Left ventricle myocardium inferior (tissue), 1 donor: ENCODE measurements at regions not wholly inside any gene's neighbourhood (a gene's known extent, or its start where the extent isn't known, plus 50 kb on each side); places are given as distances from the start of the nearest gene placed in this dataset.
A peak's percentile ranks its signal among the peaks of the same experiment; 100 is the strongest.
"Not testable (repeated sequence)": the region's sequence is repeated elsewhere in the genome, so short reads cannot be mapped to it uniquely, and the experiment has no call there.

Experiments
- DNase-seq: peaks from one replicate; pipeline ENCODE4 v3.0.0-alpha.2; 2020
- H3K27ac ChIP-seq: fragments of 200-600 bp; replicated peaks from 2 replicates; pipeline ENCODE4 v1.8.0; 2021
- H3K27me3 ChIP-seq: fragments of 200-600 bp; 2 replicates; pipeline ENCODE4 v1.8.0; 2021; ENCODE audit warnings: low read depth
- H3K36me3 ChIP-seq: fragments of 200-600 bp; 2 replicates; pipeline ENCODE4 v1.8.0; 2021
- H3K4me1 ChIP-seq: fragments of 200-600 bp; 2 replicates; pipeline ENCODE4 v1.8.0; 2021
- H3K4me3 ChIP-seq: fragments of 200-600 bp; 2 replicates; pipeline ENCODE4 v1.8.0; 2021; ENCODE audit warnings: mild to moderate bottlenecking, moderate library complexity
- H3K9me3 ChIP-seq: fragments of 200-600 bp; replicated peaks from 2 replicates; pipeline ENCODE4 v1.8.0; 2021
- intact Hi-C: fragments of 100-400 bp; cut with micrococcal nuclease; formaldehyde crosslinking; loops from one replicate; pipeline ENCODE4 v1.11.0; 2022
- TF ChIP-seq, protein P1 (sequence below): fragments of 200-600 bp; IDR thresholded peaks from 2 replicates; pipeline ENCODE4 v1.8.0; 2021; ENCODE audit warnings: antibody characterized with exemption, mild to moderate bottlenecking, borderline replicate concordance
- donor health status: DM: no; HTN: yes; CAD: no; lungs with severe emphysema.

DNA sequence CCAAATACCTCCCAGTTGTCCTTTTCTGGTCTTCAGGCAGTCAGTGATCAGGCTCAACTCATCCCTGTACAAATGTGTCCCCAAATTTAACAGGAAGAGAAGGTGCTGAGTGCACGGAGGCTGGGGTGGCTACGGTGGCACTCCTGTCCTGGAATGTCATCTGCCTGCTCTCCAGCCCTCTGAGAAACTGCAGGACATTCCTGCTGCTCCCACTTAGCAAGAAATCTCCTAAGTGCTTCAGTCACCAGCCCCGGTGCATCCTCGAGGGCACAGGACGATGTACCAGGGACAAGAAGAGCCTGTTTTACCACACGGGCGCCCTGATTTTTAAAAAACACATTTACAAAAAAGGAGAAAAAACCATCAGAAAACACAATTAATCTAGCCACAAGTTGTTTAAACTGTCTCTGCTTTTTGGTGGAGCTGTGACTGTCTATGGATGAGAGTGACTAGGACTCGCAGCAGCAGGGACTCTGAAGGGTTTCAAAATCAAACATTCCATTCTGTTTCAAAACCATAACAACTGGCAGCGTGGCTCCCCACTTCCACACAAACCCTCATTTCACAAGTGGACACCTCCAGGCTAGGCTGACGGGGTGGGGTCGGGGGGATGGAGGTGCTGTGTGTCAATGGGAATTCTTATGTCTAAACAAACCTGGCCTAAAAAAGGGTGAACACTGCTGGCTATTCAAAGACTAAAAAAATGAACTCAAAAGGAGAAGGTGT is 65.3 kb upstream of the CNEP1R1 start:
- TF ChIP-seq, protein P1, sequence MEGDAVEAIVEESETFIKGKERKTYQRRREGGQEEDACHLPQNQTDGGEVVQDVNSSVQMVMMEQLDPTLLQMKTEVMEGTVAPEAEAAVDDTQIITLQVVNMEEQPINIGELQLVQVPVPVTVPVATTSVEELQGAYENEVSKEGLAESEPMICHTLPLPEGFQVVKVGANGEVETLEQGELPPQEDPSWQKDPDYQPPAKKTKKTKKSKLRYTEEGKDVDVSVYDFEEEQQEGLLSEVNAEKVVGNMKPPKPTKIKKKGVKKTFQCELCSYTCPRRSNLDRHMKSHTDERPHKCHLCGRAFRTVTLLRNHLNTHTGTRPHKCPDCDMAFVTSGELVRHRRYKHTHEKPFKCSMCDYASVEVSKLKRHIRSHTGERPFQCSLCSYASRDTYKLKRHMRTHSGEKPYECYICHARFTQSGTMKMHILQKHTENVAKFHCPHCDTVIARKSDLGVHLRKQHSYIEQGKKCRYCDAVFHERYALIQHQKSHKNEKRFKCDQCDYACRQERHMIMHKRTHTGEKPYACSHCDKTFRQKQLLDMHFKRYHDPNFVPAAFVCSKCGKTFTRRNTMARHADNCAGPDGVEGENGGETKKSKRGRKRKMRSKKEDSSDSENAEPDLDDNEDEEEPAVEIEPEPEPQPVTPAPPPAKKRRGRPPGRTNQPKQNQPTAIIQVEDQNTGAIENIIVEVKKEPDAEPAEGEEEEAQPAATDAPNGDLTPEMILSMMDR: no peak
- Histone ChIP-seq H3K27me3 (peaks cover 24% of the 10 kb centered on the region), H3K27ac (no peak overlapping the region), H3K9me3 (no peaks in the 10 kb centered on the region), H3K4me3 (no peak overlapping the region), H3K4me1 (no peaks in the 10 kb centered on the region), H3K36me3 (no peaks in the 10 kb centered on the region)
- DNase-seq: no peak
- intact Hi-C loops: no loop called here

DNA sequence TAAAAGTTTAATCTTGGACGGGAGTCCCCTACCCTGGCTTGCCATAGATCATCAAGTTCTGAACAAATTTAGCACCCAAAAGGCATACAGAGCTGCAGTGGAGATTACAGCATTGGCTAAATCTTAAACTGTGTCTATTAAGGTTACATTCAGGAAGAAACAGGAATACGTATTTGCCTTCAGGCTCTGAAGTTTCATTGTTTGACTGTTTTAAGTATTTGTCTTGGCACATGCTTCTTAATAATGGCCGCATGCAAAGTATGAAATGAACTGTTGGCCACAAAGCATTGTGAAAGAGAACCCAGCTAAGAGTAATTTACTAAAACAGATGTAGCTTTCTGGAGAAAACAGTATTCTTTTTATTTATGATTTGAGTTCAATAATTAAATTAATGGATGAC is 63.9 kb upstream of the CNEP1R1 start:
- Histone ChIP-seq H3K27me3 (peaks cover 24% of the 10 kb centered on the region), H3K27ac (no peak overlapping the region), H3K9me3 (no peaks in the 10 kb centered on the region), H3K36me3 (no peaks in the 10 kb centered on the region), H3K4me1 (no peaks in the 10 kb centered on the region), H3K4me3 (no peak overlapping the region)
- intact Hi-C loops: no loop called here
- DNase-seq: no peak
- TF ChIP-seq, protein P1: no peak

DNA sequence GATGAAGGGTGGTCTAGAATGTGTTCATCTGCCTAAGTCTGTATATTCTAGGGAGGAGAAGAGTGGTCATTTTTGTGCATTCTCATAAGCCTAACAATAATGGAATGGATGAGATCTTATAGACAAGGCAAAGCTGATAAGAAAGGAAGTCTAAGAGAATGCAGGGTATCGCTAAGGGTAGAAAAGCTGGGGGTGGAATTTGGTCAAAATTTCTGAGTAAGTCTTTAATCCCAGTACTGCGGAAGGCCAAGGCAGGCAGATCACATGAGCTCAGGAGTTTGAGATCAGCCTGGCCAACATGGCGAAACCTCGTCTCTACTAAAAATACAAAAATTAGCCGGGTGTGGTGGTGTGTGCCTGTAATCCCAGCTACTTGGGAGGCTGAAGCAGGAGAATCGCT is 62.5 kb upstream of the CNEP1R1 start:
- H3K36me3 ChIP-seq, H3K4me1 ChIP-seq, H3K9me3 ChIP-seq, DNase-seq, intact Hi-C loops, H3K4me3 ChIP-seq, H3K27ac ChIP-seq: not testable (repeated sequence)
- H3K27me3 ChIP-seq: peaks cover 20% of the 10 kb centered on the region

DNA sequence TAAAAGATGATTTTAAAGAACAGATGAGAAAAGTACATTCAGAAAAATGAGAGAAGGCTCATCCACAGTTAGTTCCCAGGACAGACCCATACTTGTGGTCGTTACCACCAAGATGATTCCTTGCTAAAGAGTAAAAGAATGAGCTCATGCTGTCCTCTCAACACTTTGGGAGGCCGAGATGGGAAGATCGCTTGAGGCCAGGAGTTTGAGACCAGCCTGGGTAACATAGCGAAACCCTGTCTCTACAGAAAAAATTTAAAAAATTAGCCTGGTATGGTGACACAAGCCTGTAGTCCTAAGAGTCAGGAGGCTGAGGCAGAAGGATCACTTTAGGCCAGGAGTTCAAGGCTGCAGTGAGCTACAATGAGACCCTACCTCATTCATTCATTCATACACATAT is 60.7 kb upstream of the CNEP1R1 start:
- DNase-seq: no peak
- peaks cover 23% of the 10 kb centered on the region for H3K27me3 ChIP-seq
- no peaks in the 10 kb centered on the region for H3K36me3 ChIP-seq
- no peaks in the 10 kb centered on the region for H3K9me3 ChIP-seq
- H3K4me1 ChIP-seq: peaks cover 9% of the 10 kb centered on the region
- H3K4me3 ChIP-seq: no peak overlapping the region
- H3K27ac ChIP-seq: no peak overlapping the region
- intact Hi-C loops: no loop called here
- TF ChIP-seq, protein P1: no peak

DNA sequence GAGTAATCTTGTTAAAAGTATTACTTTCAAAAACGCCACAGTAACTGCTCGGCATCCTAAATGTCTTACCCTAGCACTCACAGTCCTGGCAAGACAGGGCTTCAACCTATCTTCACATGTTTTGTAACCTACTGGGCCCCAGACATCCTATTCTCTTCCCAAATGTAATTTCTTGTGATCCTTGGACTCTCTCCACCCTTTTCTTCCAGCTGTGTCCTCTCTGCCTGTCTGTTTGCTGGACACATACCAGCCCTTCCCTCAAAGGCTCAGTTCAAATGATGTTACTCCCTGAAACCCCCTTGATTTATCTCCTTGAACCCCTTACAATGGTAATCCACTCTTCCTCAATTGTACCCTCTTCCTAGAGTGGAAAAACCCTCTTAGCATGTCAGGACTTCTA is 60.1 kb upstream of the CNEP1R1 start:
- H3K4me1 ChIP-seq: peaks cover 11% of the 10 kb centered on the region
- H3K36me3 ChIP-seq: no peaks in the 10 kb centered on the region
- no peaks in the 10 kb centered on the region for H3K9me3 ChIP-seq
- peaks cover 29% of the 10 kb centered on the region for H3K27me3 ChIP-seq
- no peak for DNase-seq
- intact Hi-C loops: no loop called here
- H3K4me3 ChIP-seq: no peak overlapping the region
- TF ChIP-seq, protein P1: no peak
- no peak overlapping the region for H3K27ac ChIP-seq

DNA sequence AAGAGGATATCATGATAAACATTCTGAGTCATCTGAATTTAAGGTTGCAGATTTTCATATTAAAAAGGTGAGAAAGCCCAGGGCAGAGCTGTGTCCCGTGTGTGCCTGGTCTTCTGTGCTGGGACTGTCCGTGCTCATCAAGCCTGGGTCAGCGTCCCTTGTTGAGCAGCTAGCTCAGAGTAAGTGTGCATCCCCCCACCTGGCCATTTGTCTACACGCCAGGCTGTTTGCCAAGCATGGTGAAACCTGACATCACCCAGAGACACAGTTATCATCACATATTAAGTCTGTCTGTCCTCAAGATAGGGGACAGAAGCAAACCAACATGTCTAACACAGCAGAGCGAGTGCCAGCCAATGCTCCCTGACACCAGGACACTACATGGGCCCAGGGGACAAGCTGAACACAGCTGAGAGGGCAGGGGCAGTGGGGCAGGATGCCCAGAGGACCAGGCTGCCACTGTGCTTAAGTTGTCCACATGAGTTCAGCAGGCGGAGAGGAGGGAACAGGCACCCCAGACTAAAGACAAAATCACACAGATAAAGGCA is 57.9 kb upstream of the CNEP1R1 start:
- Histone ChIP-seq H3K36me3 (no peaks in the 10 kb centered on the region), H3K9me3 (no peaks in the 10 kb centered on the region), H3K27me3 (peaks cover 39% of the 10 kb centered on the region), H3K27ac (no peak overlapping the region), H3K4me3 (no peak overlapping the region), H3K4me1 (peaks cover 11% of the 10 kb centered on the region)
- intact Hi-C loops: no loop called here
- TF ChIP-seq, protein P1: no peak
- peak; percentile 34 for DNase-seq
